Pancreas (tissue), 10 donors: ENCODE measurements at regions not wholly inside any gene's neighbourhood (a gene's known extent, or its start where the extent isn't known, plus 50 kb on each side); places are given as distances from the start of the nearest gene placed in this dataset.

ENCODE experiments used
- ATAC-seq, 4 donors: fragments of 200-7000 bp; cut with Tn5 transposase; one replicate each; pipeline versions ENCODE4 v1.8.0 to v1.9.1; 2020; ENCODE audit warnings: mild to moderate bottlenecking in 4 of 4, moderate library complexity in 4 of 4
- DNase-seq, 6 donors: peaks; one replicate each; pipeline ENCODE4 v3.0.0-alpha.2; 2020
- FAIRE-seq: peaks from 2 replicates; lab custom pipeline; 2012; peaks lifted over from hg19 to GRCh38; lab: Jason Lieb, UNC
- H3K27ac ChIP-seq, 4 donors: fragments of 200-600 bp; sonication (generic); 1 replicate in 3 of 4; 2 replicates in 1 of 4; pipeline versions ENCODE4 v1.5.0 to v1.8.0; 2020
- H3K27me3 ChIP-seq, 4 donors: fragments of 200-600 bp; one replicate each; pipeline ENCODE4 v1.8.0; 2021
- H3K36me3 ChIP-seq, 3 donors: fragments of 200-600 bp; sonication (generic) in 1 of 3; one replicate each; pipeline versions ENCODE4 v1.5.0 to v1.8.0; 2020 to 2021
- H3K4me1 ChIP-seq, 3 donors: fragments of 200-600 bp; one replicate each; pipeline ENCODE4 v1.8.0; 2021
- H3K4me3 ChIP-seq, 4 donors: fragments of 200-600 bp; sonication (generic) in 2 of 4; one replicate each; pipeline versions ENCODE4 v1.5.0 to v1.8.0; 2020 to 2021
- H3K9me3 ChIP-seq, 4 donors: fragments of 200-600 bp; one replicate each; pipeline ENCODE4 v1.8.0; 2021
- WGBS, 2 donors: extraction: QIAGEN DNeasy Blood & Tissue Kit; methylation state at CpG; one replicate each; pipeline ENCODE4 v1.1.7; 2013; 5-methylcytosine and 5-hydroxymethylcytosine counted together
- intact Hi-C, 3 donors: fragments of 100-400 bp; cut with DNase I; formaldehyde crosslinking; loops; one replicate each; pipeline versions ENCODE4 v1.11.1 to v1.14.2; 2022
- TF ChIP-seq, protein P1 (sequence below), 4 donors: fragments of 200-600 bp; sonication (generic) in 3 of 4; IDR thresholded peaks; one replicate each; pipeline versions ENCODE4 v1.5.0 to v1.8.0; 2021; ENCODE audit warnings: antibody characterized with exemption in 4 of 4
- donor health status: healthy with polysubstance abuse.
- donor health status: DM: no; HTN: no; CAD: no; lungs with moderate emphysema.
- donor health status: DM: no; HTN: no; CAD: no.
- donor health status: control.
- donor health status: control.
- donor health status: Bipolar disorder and iron deficiency.
- donor health status: DM: yes; HTN: yes; CAD: no.
- donor health status: DM: no; HTN: no; CAD: no.
- donor health status: DM: no; HTN: no; CAD: no.
- donor health status: DM: yes; HTN: yes; CAD: no.

DNA sequence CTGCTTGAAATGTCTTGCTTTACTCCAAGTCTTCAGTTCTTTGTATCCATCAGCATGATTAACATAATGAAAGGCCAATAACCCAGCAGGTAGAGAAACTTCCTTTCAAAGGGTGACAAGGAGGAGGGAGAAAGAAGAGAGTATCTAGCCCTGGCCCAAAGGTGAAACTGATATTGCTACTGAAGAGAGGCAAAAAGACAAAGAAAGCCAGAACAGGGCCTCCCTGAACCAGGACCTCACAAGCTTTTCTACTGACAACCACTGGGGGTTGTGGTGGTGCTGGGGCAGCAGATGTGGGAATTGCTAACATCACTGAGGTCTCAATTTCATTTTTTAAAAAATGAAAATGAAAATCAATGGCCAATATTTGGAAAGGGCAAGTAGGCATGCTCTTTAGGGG lies 234.1 kb downstream of the RSL24D1 start:
- TF ChIP-seq, protein P1, sequence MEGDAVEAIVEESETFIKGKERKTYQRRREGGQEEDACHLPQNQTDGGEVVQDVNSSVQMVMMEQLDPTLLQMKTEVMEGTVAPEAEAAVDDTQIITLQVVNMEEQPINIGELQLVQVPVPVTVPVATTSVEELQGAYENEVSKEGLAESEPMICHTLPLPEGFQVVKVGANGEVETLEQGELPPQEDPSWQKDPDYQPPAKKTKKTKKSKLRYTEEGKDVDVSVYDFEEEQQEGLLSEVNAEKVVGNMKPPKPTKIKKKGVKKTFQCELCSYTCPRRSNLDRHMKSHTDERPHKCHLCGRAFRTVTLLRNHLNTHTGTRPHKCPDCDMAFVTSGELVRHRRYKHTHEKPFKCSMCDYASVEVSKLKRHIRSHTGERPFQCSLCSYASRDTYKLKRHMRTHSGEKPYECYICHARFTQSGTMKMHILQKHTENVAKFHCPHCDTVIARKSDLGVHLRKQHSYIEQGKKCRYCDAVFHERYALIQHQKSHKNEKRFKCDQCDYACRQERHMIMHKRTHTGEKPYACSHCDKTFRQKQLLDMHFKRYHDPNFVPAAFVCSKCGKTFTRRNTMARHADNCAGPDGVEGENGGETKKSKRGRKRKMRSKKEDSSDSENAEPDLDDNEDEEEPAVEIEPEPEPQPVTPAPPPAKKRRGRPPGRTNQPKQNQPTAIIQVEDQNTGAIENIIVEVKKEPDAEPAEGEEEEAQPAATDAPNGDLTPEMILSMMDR (IDR thresholded peaks at IDR 0.05) = no peak
- H3K4me1 ChIP-seq = no peaks in the 10 kb centered on the region
- H3K36me3 ChIP-seq = no peaks in the 10 kb centered on the region
- peaks cover 0 to 2% (median 0%) of the 10 kb centered on the region in 4 donors for H3K9me3 ChIP-seq
- no peak for ATAC-seq
- intact Hi-C loops = no loop called here
- DNase-seq = no peak
- no peak overlapping the region for H3K27ac ChIP-seq
- no peak overlapping the region for H3K4me3 ChIP-seq
- H3K27me3 ChIP-seq = no peaks in the 10 kb centered on the region
- FAIRE-seq = no peak

- Histone ChIP-seq H3K4me3 (no peak overlapping the region), H3K4me1 (no peaks in the 10 kb centered on the region), H3K27me3 (no peaks in the 10 kb centered on the region), H3K9me3 (no peaks in the 10 kb centered on the region), H3K27ac (no peak overlapping the region), H3K36me3 (no peaks in the 10 kb centered on the region)
- intact Hi-C loops = no loop called here
- 45 to 58% methylated on average over 2 of the region's 2 CpGs for WGBS, 2 donors
- ATAC-seq = no peak
- TF ChIP-seq, protein P1 (IDR thresholded peaks at IDR 0.05) = no peak
- DNase-seq = no peak
- FAIRE-seq = no peak
Measured at GRCh38 chr15:54960266-54960665, 236.5 kb downstream of the RSL24D1 start.

- H3K4me1 ChIP-seq = no peaks in the 10 kb centered on the region
- ATAC-seq (no peak), DNase-seq (no peak), FAIRE-seq (no peak)
- no peaks in the 10 kb centered on the region for H3K27me3 ChIP-seq
- TF ChIP-seq, protein P1 (IDR thresholded peaks at IDR 0.05) = no peak
- intact Hi-C loops = no loop called here
- H3K4me3 ChIP-seq = no peak overlapping the region
- H3K9me3 ChIP-seq = no peaks in the 10 kb centered on the region
- 59 to 60% methylated on average over 3 of the region's 3 CpGs for WGBS, 2 donors
- no peaks in the 10 kb centered on the region for H3K36me3 ChIP-seq
- H3K27ac ChIP-seq = no peak overlapping the region
Measured at GRCh38 chr15:54941417-54941816, 255.3 kb downstream of the RSL24D1 start.

DNA sequence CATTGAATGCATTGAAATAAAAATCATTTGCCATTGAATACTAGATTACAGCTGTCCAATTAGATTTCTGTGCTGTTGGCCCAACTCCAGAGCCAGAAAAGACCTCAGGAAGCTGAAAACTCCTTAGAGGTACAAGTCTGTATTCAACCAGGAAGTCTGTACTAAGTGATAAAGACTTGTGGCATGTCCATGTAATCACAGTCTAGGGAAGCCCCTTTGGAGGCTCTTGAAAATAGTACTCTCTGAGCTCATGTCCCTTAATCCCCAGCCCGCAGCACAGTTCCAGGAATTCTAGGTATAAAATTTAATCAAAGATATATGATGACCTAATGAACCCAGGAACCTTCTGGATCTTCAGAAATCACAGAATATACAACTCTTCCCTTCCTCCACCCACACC lies 279.4 kb downstream of the RSL24D1 start:
- FAIRE-seq (no peak), DNase-seq (no peak), ATAC-seq (no peak)
- Histone ChIP-seq H3K4me1 (no peaks in the 10 kb centered on the region), H3K9me3 (no peaks in the 10 kb centered on the region), H3K27ac (no peak overlapping the region), H3K4me3 (no peak overlapping the region), H3K36me3 (no peaks in the 10 kb centered on the region), H3K27me3 (no peaks in the 10 kb centered on the region)
- intact Hi-C loops = no loop called here
- TF ChIP-seq, protein P1 (IDR thresholded peaks at IDR 0.05) = no peak
- WGBS, 2 donors = 64 to 74% methylated on average over 1 of the region's 1 CpG

- no peak for DNase-seq
- H3K9me3 ChIP-seq = no peaks in the 10 kb centered on the region
- TF ChIP-seq, protein P1 (IDR thresholded peaks at IDR 0.05) = no peak
- ATAC-seq = no peak
- no peak for FAIRE-seq
- H3K36me3 ChIP-seq = no peaks in the 10 kb centered on the region
- no peaks in the 10 kb centered on the region for H3K4me1 ChIP-seq
- intact Hi-C loops = no loop called here
- H3K27me3 ChIP-seq = no peaks in the 10 kb centered on the region
- no peak overlapping the region for H3K4me3 ChIP-seq
- no peak overlapping the region for H3K27ac ChIP-seq
Measured at GRCh38 chr15:54915380-54915779, 281.4 kb downstream of the RSL24D1 start.
